ENCODE measurements at regions not wholly inside any gene's neighbourhood (a gene's known extent, or its start where the extent isn't known, plus 50 kb on each side); places are given as distances from the start of the nearest gene placed in this dataset.

DNA sequence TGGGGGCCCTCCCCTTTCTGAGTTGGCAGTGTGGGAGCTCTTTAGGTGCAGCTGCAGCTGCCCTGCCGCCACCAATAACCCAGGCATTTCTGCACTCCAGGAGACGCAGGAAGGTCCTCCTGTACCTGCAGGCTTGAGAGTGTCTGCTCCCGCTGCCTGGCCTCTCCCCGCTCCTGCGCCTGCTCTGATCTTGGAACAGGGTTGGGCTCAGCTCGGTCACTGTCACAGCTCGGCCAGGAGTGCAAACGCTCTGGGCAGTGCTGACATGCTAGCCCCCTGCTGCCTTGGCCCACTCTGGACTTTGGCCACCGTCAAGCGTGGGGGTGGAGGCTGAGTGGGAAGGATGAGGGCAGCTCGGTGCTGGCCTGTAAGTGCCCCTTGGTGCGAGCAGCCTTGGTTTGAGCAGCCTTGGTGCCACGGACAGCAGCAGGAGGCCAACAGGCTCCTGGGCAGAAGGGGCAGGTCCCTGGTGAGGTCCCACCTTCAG lies 738.1 kb upstream of the GJE1 start:
- TF ChIP-seq, protein P1, sequence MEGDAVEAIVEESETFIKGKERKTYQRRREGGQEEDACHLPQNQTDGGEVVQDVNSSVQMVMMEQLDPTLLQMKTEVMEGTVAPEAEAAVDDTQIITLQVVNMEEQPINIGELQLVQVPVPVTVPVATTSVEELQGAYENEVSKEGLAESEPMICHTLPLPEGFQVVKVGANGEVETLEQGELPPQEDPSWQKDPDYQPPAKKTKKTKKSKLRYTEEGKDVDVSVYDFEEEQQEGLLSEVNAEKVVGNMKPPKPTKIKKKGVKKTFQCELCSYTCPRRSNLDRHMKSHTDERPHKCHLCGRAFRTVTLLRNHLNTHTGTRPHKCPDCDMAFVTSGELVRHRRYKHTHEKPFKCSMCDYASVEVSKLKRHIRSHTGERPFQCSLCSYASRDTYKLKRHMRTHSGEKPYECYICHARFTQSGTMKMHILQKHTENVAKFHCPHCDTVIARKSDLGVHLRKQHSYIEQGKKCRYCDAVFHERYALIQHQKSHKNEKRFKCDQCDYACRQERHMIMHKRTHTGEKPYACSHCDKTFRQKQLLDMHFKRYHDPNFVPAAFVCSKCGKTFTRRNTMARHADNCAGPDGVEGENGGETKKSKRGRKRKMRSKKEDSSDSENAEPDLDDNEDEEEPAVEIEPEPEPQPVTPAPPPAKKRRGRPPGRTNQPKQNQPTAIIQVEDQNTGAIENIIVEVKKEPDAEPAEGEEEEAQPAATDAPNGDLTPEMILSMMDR (IDR thresholded peaks at IDR 0.05; ENCODE audit: low read length), result no peak
- TF ChIP-seq EZH2 (IDR thresholded peaks at IDR 0.05; ENCODE audit: borderline replicate concordance, low read length), result no peak
